Stomach (tissue), 8 donors: ENCODE measurements at regions not wholly inside any gene's neighbourhood (a gene's known extent, or its start where the extent isn't known, plus 50 kb on each side); places are given as distances from the start of the nearest gene placed in this dataset.
A peak's percentile ranks its signal among the peaks of the same experiment; 100 is the strongest.

Source experiments
- DNase-seq, 2 donors: peaks; one replicate each; pipeline versions ENCODE4 v3.0.0 to v3.0.0-alpha.2; 2013 to 2019
- H3K27ac ChIP-seq, 5 donors: fragments of 200-600 bp in 4 of 5; sonication (generic) in 4 of 5; one replicate each; pipeline ENCODE4 v1.5.1; 2013 to 2019; ENCODE audit warnings: mild to moderate bottlenecking in 1 of 5, moderate library complexity in 1 of 5
- H3K27me3 ChIP-seq, 3 donors: fragments of 200-600 bp; sonication (generic); one replicate each; pipeline ENCODE4 v1.5.1; 2017 to 2019; ENCODE audit warnings: mixed run types in 1 of 3
- H3K36me3 ChIP-seq, 4 donors: fragments of 200-600 bp; sonication (generic); 1 replicate in 3 of 4; 2 replicates in 1 of 4; pipeline ENCODE4 v1.5.1; 2016 to 2019
- H3K4me1 ChIP-seq, 4 donors: fragments of 200-600 bp; sonication (generic); one replicate each; pipeline ENCODE4 v1.5.1; 2016 to 2019
- H3K4me3 ChIP-seq, 4 donors: fragments of 200-600 bp; sonication (generic) in 3 of 4; one replicate each; pipeline ENCODE4 v1.5.1; 2016 to 2019; ENCODE audit warnings: mild to moderate bottlenecking in 1 of 4
- H3K9me3 ChIP-seq, 4 donors: fragments of 200-600 bp; sonication (generic); one replicate each; pipeline ENCODE4 v1.5.1; 2016 to 2019
- EP300 ChIP-seq: sonication (generic); formaldehyde crosslinking; IDR thresholded peaks from one replicate; pipeline ENCODE4 v1.6.1; 2017; ENCODE audit warnings: antibody characterized with exemption
- POLR2A ChIP-seq, 4 donors: fragments of 450-650 bp; IDR thresholded peaks; one replicate each; pipeline ENCODE4 v1.6.1; 2016; ENCODE audit warnings: antibody characterized with exemption in 4 of 4, control low read depth in 2 of 4, mild to moderate bottlenecking in 1 of 4, moderate library complexity in 1 of 4
- POLR2AphosphoS5 ChIP-seq, 3 donors: sonication (generic); formaldehyde crosslinking; IDR thresholded peaks; one replicate each; pipeline ENCODE4 v1.6.1; 2016; ENCODE audit warnings: antibody characterized with exemption in 3 of 3
- WGBS, 5 donors: extraction: QIAGEN DNeasy Blood & Tissue Kit in 3 of 5; methylation state at CpG; one replicate each; pipeline versions ENCODE4 v1.1.5 to v1.1.7; 2013 to 2018; 5-methylcytosine and 5-hydroxymethylcytosine counted together
- intact Hi-C: fragments of 100-400 bp; cut with DNase I; formaldehyde crosslinking; loops from one replicate; pipeline ENCODE4 v1.15.1; 2023; ENCODE audit warnings: low total_unique reads
- TF ChIP-seq, protein P1 (sequence below), 7 experiments: fragments of 450-650 bp in 4 of 7; fragments of 200-600 bp in 3 of 7; sonication (generic) in 3 of 7; IDR thresholded peaks; one replicate each; pipeline ENCODE4 v1.5.1; 2016 to 2019; ENCODE audit warnings: antibody characterized with exemption in 7 of 7, control low read depth in 2 of 7, mild to moderate bottlenecking in 1 of 7
- donor health status: healthy with polysubstance abuse.
- donor health status: Bipolar disorder and iron deficiency.
- donor health status: healthy.

DNA sequence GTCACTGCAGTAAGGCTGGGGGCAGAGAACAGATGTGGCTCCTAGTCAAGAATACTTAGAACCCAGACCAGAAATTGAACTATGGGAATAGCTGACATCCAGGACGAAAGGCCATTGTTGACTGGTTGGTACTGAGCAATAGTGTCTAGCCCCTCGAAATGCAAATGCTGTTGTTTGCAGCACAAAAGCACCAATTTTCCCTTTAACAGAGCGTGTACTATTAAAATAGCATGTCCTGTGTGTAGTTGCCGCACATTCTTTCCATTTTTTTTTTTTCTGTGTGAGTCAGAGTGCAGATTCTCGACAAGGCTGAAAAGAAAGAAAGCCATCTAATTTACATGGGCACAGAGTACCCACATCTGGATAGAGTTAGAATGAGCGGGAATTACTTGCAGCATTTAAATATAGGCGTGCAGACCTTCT is 302.4 kb downstream of the PTEN start:
- no peaks in the 10 kb centered on the region for H3K27me3 ChIP-seq
- no peak overlapping the region for H3K4me3 ChIP-seq
- H3K4me1 ChIP-seq = peaks cover 0 to 5% (median 2%) of the 10 kb centered on the region in 4 donors
- WGBS, 5 donors = 79 to 91% (median 87%) methylated on average over 7 of the region's 7 CpGs
- intact Hi-C loops = no loop called here
- TF ChIP-seq POLR2AphosphoS5 (IDR thresholded peaks at IDR 0.05) = no peak
- TF ChIP-seq, protein P1, sequence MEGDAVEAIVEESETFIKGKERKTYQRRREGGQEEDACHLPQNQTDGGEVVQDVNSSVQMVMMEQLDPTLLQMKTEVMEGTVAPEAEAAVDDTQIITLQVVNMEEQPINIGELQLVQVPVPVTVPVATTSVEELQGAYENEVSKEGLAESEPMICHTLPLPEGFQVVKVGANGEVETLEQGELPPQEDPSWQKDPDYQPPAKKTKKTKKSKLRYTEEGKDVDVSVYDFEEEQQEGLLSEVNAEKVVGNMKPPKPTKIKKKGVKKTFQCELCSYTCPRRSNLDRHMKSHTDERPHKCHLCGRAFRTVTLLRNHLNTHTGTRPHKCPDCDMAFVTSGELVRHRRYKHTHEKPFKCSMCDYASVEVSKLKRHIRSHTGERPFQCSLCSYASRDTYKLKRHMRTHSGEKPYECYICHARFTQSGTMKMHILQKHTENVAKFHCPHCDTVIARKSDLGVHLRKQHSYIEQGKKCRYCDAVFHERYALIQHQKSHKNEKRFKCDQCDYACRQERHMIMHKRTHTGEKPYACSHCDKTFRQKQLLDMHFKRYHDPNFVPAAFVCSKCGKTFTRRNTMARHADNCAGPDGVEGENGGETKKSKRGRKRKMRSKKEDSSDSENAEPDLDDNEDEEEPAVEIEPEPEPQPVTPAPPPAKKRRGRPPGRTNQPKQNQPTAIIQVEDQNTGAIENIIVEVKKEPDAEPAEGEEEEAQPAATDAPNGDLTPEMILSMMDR (IDR thresholded peaks at IDR 0.05) = no peak
- no peak for TF ChIP-seq POLR2A (IDR thresholded peaks at IDR 0.05)
- no peak for TF ChIP-seq EP300
- H3K9me3 ChIP-seq = peaks cover 0 to 5% (median 0%) of the 10 kb centered on the region in 4 donors
- peak overlapping the region in 1 of 5 donors; percentile 29 for H3K27ac ChIP-seq
- no peak for DNase-seq
- H3K36me3 ChIP-seq = no peaks in the 10 kb centered on the region

DNA sequence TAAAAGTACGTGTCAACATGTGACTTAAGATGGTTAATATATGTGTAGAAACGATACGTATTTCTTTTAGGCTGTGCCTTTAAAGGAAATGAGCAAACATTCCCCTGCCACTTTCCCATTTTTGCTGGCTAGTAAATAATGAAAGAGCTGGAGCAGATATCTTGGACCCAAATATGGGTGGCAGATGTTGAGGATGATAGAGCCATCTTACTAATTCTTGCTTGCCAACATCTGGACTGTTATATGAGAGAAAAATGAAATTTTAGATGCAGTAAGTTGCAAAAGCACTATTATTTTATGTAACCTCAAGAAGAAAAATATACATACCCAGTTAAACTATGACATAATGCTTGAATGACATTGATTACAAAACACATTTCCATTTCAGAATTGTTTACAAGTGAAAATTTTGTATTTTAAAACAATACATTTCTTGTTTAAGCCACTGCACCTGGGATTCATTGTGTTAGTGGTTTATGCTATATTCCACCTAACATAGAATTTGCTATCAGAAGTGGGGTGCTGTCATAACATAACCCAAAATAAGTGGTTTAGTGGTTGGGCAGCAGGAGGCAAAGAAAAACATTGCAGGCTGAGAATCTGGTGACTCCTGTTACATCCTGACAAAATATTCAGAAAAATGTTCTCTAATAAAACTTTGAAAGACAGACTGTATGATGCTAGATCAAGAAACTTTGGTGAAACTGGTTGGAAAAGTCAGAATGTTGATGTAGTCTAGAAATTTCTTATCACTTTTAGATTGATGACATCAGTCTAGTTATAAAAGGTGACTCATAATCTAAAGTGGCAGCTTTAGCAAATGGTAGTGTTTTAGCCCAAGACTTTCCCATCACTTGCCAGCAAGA is 305.0 kb downstream of the PTEN start:
- no peaks in the 10 kb centered on the region for H3K27me3 ChIP-seq
- no peak for DNase-seq
- TF ChIP-seq POLR2A (IDR thresholded peaks at IDR 0.05) (no peak), POLR2AphosphoS5 (IDR thresholded peaks at IDR 0.05) (no peak), EP300 (no peak)
- TF ChIP-seq, protein P1 (IDR thresholded peaks at IDR 0.05) = no peak
- WGBS, 5 donors = 95 to 99% (median 96%) methylated on average over 3 of the region's 3 CpGs
- no peaks in the 10 kb centered on the region for H3K36me3 ChIP-seq
- H3K27ac ChIP-seq = no peak overlapping the region
- no peaks in the 10 kb centered on the region for H3K4me1 ChIP-seq
- no peak overlapping the region for H3K4me3 ChIP-seq
- intact Hi-C loops = no loop called here
- peaks cover 0 to 5% (median 0%) of the 10 kb centered on the region in 4 donors for H3K9me3 ChIP-seq

DNA sequence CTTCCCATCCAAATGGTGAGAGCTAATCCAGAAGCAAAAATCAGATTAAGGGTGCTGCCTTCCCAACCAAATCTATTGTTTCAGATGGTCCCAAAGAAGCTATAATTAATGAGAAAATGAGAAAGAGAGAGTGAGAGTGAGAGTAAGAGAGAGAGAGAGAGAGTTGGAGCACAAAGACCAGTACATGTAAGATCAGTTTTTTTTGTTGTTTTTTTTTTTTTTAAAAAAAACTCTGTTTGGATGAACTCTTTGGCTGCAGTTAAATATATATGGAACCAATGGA is 305.6 kb downstream of the PTEN start:
- intact Hi-C loops = no loop called here
- H3K9me3 ChIP-seq = peaks cover 0 to 5% (median 0%) of the 10 kb centered on the region in 4 donors
- TF ChIP-seq, protein P1 (IDR thresholded peaks at IDR 0.05) = no peak
- TF ChIP-seq EP300 (no peak), POLR2AphosphoS5 (IDR thresholded peaks at IDR 0.05) (no peak), POLR2A (IDR thresholded peaks at IDR 0.05) (no peak)
- H3K4me1 ChIP-seq = no peaks in the 10 kb centered on the region
- DNase-seq = no peak
- no peaks in the 10 kb centered on the region for H3K36me3 ChIP-seq
- H3K27ac ChIP-seq = no peak overlapping the region
- no peaks in the 10 kb centered on the region for H3K27me3 ChIP-seq
- no peak overlapping the region for H3K4me3 ChIP-seq

DNA sequence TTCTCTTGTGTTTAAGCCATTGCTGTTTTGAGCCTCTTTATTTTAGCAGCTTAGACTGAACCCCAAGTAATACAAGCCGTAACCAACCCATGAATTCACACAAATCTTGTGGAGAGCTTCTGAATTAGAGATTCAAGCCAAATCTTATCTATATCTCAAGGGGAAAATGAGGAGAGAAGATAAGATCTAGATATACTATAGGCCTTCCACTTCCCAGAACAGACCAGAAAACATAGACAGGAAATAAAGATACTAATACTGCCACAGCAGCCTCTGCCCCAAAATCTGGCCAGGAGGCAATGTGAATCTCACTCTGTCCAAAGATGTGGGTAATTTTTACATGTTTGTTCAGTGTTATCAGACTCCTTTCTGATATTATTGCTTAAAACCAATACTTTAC is 307.2 kb downstream of the PTEN start:
- 89 to 100% (median 95%) methylated on average over 1 of the region's 1 CpG for WGBS, 5 donors
- Histone ChIP-seq H3K9me3 (peaks cover 0 to 15% (median 0%) of the 10 kb centered on the region in 4 donors), H3K4me3 (no peak overlapping the region), H3K36me3 (no peaks in the 10 kb centered on the region), H3K4me1 (no peaks in the 10 kb centered on the region), H3K27me3 (no peaks in the 10 kb centered on the region), H3K27ac (no peak overlapping the region)
- intact Hi-C loops = no loop called here
- no peak for TF ChIP-seq EP300
- no peak for TF ChIP-seq POLR2AphosphoS5 (IDR thresholded peaks at IDR 0.05)
- TF ChIP-seq, protein P1 (IDR thresholded peaks at IDR 0.05) = no peak
- no peak for TF ChIP-seq POLR2A (IDR thresholded peaks at IDR 0.05)
- no peak for DNase-seq
